Osteoblast (primary cell): ENCODE measurements at regions not wholly inside any gene's neighbourhood (a gene's known extent, or its start where the extent isn't known, plus 50 kb on each side); places are given as distances from the start of the nearest gene placed in this dataset.

Experiments used
- DNase-seq: peaks from one replicate; pipeline ENCODE4 v3.0.0; 2011; ENCODE audit warnings: low spot score, mixed read lengths; ENCODE audit not compliant: insufficient read length; ENCODE audit errors: missing footprints
- H2AFZ ChIP-seq: 2 replicates; pipeline ENCODE4 v1.6.0; 2011; ENCODE audit warnings: mild to moderate bottlenecking, low read length
- H3K27ac ChIP-seq: 2 replicates; pipeline ENCODE4 v1.5.1; 2011; ENCODE audit warnings: mild to moderate bottlenecking, low read depth, low read length, moderate library complexity
- H3K27me3 ChIP-seq: 2 replicates; pipeline ENCODE4 v1.6.0; 2012; ENCODE audit warnings: mild to moderate bottlenecking, control low read depth, inconsistent platforms, low read length, moderate library complexity; ENCODE audit not compliant: insufficient read depth
- H3K36me3 ChIP-seq: 2 replicates; pipeline ENCODE4 v1.5.1; 2011; ENCODE audit warnings: mild to moderate bottlenecking, low read length, control low read depth, moderate library complexity; ENCODE audit not compliant: insufficient read depth
- H3K4me1 ChIP-seq: 2 replicates; pipeline ENCODE4 v1.5.1; 2011; ENCODE audit warnings: mild to moderate bottlenecking, low read length, control low read depth, moderate library complexity; ENCODE audit not compliant: insufficient read depth
- H3K4me2 ChIP-seq: 2 replicates; pipeline ENCODE4 v1.6.0; 2011; ENCODE audit warnings: mild to moderate bottlenecking, low read length; ENCODE audit not compliant: insufficient read depth
- H3K4me3 ChIP-seq: fragments of 200-600 bp; sonication (generic); 3 replicates; pipeline ENCODE4 v1.5.1; 2012; ENCODE audit warnings: mild to moderate bottlenecking, low read length, inconsistent platforms; ENCODE audit not compliant: insufficient read depth
- H3K79me2 ChIP-seq: 2 replicates; pipeline ENCODE4 v1.6.0; 2012; ENCODE audit warnings: mild to moderate bottlenecking, low read length, control low read depth, inconsistent platforms; ENCODE audit not compliant: insufficient read depth
- H3K9me3 ChIP-seq: 2 replicates; pipeline ENCODE4 v1.5.1; 2011; ENCODE audit warnings: low read depth, low read length, control low read depth
- H4K20me1 ChIP-seq: 2 replicates; pipeline ENCODE4 v1.6.0; 2012; ENCODE audit warnings: mild to moderate bottlenecking, low read length, control low read depth; ENCODE audit not compliant: insufficient read depth
- TF ChIP-seq, protein P1 (sequence below): IDR thresholded peaks from 2 replicates; pipeline ENCODE4 v1.5.1; 2011; ENCODE audit warnings: mild to moderate bottlenecking, low read depth, low read length, moderate library complexity; ENCODE audit errors: extremely low read depth

GRCh38 chr9:23324511-23324910, 501.5 kb downstream of the ELAVL2 start:
- Histone ChIP-seq H2AFZ (no peak overlapping the region), H3K4me2 (no peak overlapping the region), H3K4me1 (no peaks in the 10 kb centered on the region), H3K27ac (no peak overlapping the region), H3K79me2 (no peaks in the 10 kb centered on the region), H3K4me3 (no peak overlapping the region), H4K20me1 (no peaks in the 10 kb centered on the region), H3K27me3 (no peaks in the 10 kb centered on the region), H3K9me3 (peaks cover 2% of the 10 kb centered on the region), H3K36me3 (no peaks in the 10 kb centered on the region)
- no peak for DNase-seq
- TF ChIP-seq, protein P1, sequence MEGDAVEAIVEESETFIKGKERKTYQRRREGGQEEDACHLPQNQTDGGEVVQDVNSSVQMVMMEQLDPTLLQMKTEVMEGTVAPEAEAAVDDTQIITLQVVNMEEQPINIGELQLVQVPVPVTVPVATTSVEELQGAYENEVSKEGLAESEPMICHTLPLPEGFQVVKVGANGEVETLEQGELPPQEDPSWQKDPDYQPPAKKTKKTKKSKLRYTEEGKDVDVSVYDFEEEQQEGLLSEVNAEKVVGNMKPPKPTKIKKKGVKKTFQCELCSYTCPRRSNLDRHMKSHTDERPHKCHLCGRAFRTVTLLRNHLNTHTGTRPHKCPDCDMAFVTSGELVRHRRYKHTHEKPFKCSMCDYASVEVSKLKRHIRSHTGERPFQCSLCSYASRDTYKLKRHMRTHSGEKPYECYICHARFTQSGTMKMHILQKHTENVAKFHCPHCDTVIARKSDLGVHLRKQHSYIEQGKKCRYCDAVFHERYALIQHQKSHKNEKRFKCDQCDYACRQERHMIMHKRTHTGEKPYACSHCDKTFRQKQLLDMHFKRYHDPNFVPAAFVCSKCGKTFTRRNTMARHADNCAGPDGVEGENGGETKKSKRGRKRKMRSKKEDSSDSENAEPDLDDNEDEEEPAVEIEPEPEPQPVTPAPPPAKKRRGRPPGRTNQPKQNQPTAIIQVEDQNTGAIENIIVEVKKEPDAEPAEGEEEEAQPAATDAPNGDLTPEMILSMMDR = no peak

- TF ChIP-seq, protein P1 = no peak
- H2AFZ ChIP-seq = no peak overlapping the region
- no peak overlapping the region for H3K27ac ChIP-seq
- no peak for DNase-seq
- no peak overlapping the region for H3K4me3 ChIP-seq
- no peaks in the 10 kb centered on the region for H3K36me3 ChIP-seq
- H3K27me3 ChIP-seq = no peaks in the 10 kb centered on the region
- no peak overlapping the region for H3K4me2 ChIP-seq
- no peaks in the 10 kb centered on the region for H3K79me2 ChIP-seq
- H3K4me1 ChIP-seq = no peaks in the 10 kb centered on the region
- H3K9me3 ChIP-seq = peaks cover 2% of the 10 kb centered on the region
- no peaks in the 10 kb centered on the region for H4K20me1 ChIP-seq
Observed at GRCh38 chr9:23326597-23326996, 499.4 kb downstream of the ELAVL2 start.

DNA sequence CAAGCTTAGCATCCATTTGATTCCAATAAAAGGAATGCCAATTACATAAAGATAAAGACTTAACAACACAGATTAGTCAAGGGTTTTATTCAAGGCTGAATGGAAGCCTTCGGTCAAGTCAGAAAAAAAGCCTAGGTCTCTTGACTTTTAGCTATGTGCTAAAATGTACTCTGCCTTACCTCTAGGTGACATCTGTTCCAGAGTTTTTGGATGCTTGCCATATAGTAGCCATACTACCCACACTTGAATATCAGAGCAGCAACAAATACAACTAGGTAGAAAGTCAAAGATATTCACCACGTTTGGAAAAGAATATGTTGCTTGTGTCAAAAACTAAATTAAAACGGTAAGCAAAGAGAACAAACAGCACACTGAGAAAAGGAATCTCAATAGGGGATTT, 484.7 kb downstream of the ELAVL2 start:
- Histone ChIP-seq H3K4me3 (no peak overlapping the region), H3K9me3 (peaks cover 2% of the 10 kb centered on the region), H4K20me1 (no peaks in the 10 kb centered on the region), H3K36me3 (no peaks in the 10 kb centered on the region), H2AFZ (no peak overlapping the region), H3K4me2 (no peak overlapping the region), H3K27me3 (no peaks in the 10 kb centered on the region), H3K4me1 (no peaks in the 10 kb centered on the region), H3K27ac (no peak overlapping the region), H3K79me2 (no peaks in the 10 kb centered on the region)
- TF ChIP-seq, protein P1 = no peak
- no peak for DNase-seq

GRCh38 chr9:23342291-23342690, 483.7 kb downstream of the ELAVL2 start:
- TF ChIP-seq, protein P1 = no peak
- DNase-seq = no peak
- Histone ChIP-seq H3K27me3 (no peaks in the 10 kb centered on the region), H3K36me3 (no peaks in the 10 kb centered on the region), H4K20me1 (no peaks in the 10 kb centered on the region), H3K4me1 (no peaks in the 10 kb centered on the region), H3K9me3 (peaks cover 2% of the 10 kb centered on the region), H3K27ac (no peak overlapping the region), H3K4me2 (no peak overlapping the region), H2AFZ (no peak overlapping the region), H3K79me2 (no peaks in the 10 kb centered on the region), H3K4me3 (no peak overlapping the region)
